Heart left ventricle (tissue), 16 donors: ENCODE measurements at regions not wholly inside any gene's neighbourhood (a gene's known extent, or its start where the extent isn't known, plus 50 kb on each side); places are given as distances from the start of the nearest gene placed in this dataset.

ENCODE experiments used
- ATAC-seq, 4 donors: fragments of 200-7000 bp; cut with Tn5 transposase; one replicate each; pipeline ENCODE4 v1.9.1; 2020 to 2022; ENCODE audit warnings: moderate library complexity in 4 of 4, mild to moderate bottlenecking in 3 of 4, moderate number of reproducible peaks in 1 of 4
- DNase-seq, 5 donors: peaks; one replicate each; pipeline ENCODE4 v3.0.0-alpha.2; 2020
- H3K27ac ChIP-seq, 12 donors: fragments of 200-600 bp; sonication (generic) in 4 of 12; one replicate each; pipeline versions ENCODE4 v1.5.0 to v1.8.0; 2016 to 2022; ENCODE audit warnings: mild to moderate bottlenecking in 2 of 12
- H3K27me3 ChIP-seq, 9 donors: fragments of 200-600 bp; sonication (generic) in 2 of 9; one replicate each; pipeline versions ENCODE4 v1.5.1 to v1.8.0; 2016 to 2022; ENCODE audit warnings: mild to moderate bottlenecking in 3 of 9
- H3K36me3 ChIP-seq, 9 donors: fragments of 200-600 bp; sonication (generic) in 2 of 9; one replicate each; pipeline versions ENCODE4 v1.5.0 to v1.8.0; 2018 to 2022; ENCODE audit warnings: mild to moderate bottlenecking in 2 of 9
- H3K4me1 ChIP-seq, 12 donors: fragments of 200-600 bp; sonication (generic) in 4 of 12; one replicate each; pipeline versions ENCODE4 v1.5.0 to v1.8.0; 2016 to 2022; ENCODE audit warnings: mild to moderate bottlenecking in 3 of 12
- H3K4me3 ChIP-seq, 12 donors: fragments of 200-600 bp; sonication (generic) in 4 of 12; one replicate each; pipeline versions ENCODE4 v1.5.0 to v1.8.0; 2017 to 2022; ENCODE audit warnings: mild to moderate bottlenecking in 9 of 12, moderate library complexity in 4 of 12
- H3K9me3 ChIP-seq, 12 donors: fragments of 200-600 bp; sonication (generic) in 4 of 12; one replicate each; pipeline versions ENCODE4 v1.5.0 to v1.8.0; 2016 to 2022; ENCODE audit warnings: mild to moderate bottlenecking in 1 of 12
- POLR2A ChIP-seq, 2 donors: fragments of 450-650 bp; IDR thresholded peaks; one replicate each; pipeline ENCODE4 v1.6.1; 2017; ENCODE audit warnings: antibody characterized with exemption in 2 of 2, mild to moderate bottlenecking in 2 of 2, moderate library complexity in 2 of 2
- WGBS, 4 donors: extraction: QIAGEN DNeasy Blood & Tissue Kit in 2 of 4; methylation state at CpG; one replicate each; pipeline versions ENCODE4 v1.1.5 to v1.1.7; 2013 to 2018; 5-methylcytosine and 5-hydroxymethylcytosine counted together
- intact Hi-C, 10 donors: fragments of 100-400 bp; cut with DNase I; formaldehyde crosslinking; loops; one replicate each; pipeline versions ENCODE4 v1.11.1 to v1.14.2; 2022
- TF ChIP-seq, protein P1 (sequence below), 12 donors: fragments of 200-600 bp; sonication (generic) in 4 of 12; IDR thresholded peaks; one replicate each; pipeline versions ENCODE4 v1.5.0 to v1.8.0; 2018 to 2022; ENCODE audit warnings: antibody characterized with exemption in 12 of 12, mild to moderate bottlenecking in 5 of 12
- donor health status: ischemic (EF 13 %, LVEDD 7.1; RV severe dilation, severe dysfunction).
- donor health status: healthy with polysubstance abuse.
- donor health status: DM: no; HTN: yes; CAD: no.
- donor health status: DM: no; HTN: no; CAD: no.
- donor health status: ischemic (EF 25% LVEDD 6.9; RV normal size, moderate dysfunction).
- donor health status: ischemic (EF 25% LVEDD 5.7; RV mildly dilated, moderate dysfunction).
- donor health status: healthy.
- donor health status: DM: yes; HTN: yes; CAD: no.
- donor health status: ischemic (EF 35%, LVEDD 5.7; RV mildly dilated, moderate dysfunction).
- donor health status: nonischemic (EF 11% LVEDD 7.7; RV severe dilation, severe dysfunction).
- donor health status: DM: yes; HTN: yes; CAD: no.
- donor health status: PGD.
- donor health status: ischemic (EF 29% LVEDD 5.4; RV normal size, mild dysfunction).
- donor health status: nonischemic (EF 23%, LVEDD 6.1; RV moderate dilation, normal function).

DNA sequence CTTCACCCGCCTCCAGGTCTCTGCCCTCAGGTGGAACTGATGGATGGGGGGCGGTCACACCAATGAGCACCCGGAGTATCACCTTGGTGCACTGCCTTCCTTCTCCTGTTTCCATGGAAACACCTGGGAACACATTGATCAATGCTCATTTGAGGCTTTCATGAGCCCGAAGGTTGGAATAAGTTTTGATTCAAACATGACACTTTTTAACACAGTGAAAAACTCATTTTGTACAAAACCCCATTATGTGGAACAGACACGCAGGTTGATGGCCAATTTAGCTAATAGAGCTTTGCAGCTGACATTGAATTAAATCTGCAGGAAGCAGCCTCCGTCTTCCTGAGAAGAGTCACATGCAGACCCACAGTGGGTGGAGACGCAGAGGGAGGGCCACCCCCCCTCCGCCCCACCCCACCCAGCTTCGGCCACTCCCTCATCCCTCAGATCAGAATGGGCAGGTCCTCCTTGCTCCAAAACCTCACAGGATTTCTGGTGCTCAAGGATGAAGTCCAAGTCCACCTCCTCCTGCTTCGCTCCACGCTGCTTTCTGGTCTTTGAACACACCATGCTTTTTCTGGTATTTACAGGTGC is 96.0 kb upstream of the MYCN start:
- no peak overlapping the region for H3K27ac ChIP-seq
- no peaks in the 10 kb centered on the region for H3K36me3 ChIP-seq
- peaks cover 0 to 3% (median 0%) of the 10 kb centered on the region in 12 donors for H3K4me1 ChIP-seq
- TF ChIP-seq POLR2A (IDR thresholded peaks at IDR 0.05), result no peak
- TF ChIP-seq, protein P1, sequence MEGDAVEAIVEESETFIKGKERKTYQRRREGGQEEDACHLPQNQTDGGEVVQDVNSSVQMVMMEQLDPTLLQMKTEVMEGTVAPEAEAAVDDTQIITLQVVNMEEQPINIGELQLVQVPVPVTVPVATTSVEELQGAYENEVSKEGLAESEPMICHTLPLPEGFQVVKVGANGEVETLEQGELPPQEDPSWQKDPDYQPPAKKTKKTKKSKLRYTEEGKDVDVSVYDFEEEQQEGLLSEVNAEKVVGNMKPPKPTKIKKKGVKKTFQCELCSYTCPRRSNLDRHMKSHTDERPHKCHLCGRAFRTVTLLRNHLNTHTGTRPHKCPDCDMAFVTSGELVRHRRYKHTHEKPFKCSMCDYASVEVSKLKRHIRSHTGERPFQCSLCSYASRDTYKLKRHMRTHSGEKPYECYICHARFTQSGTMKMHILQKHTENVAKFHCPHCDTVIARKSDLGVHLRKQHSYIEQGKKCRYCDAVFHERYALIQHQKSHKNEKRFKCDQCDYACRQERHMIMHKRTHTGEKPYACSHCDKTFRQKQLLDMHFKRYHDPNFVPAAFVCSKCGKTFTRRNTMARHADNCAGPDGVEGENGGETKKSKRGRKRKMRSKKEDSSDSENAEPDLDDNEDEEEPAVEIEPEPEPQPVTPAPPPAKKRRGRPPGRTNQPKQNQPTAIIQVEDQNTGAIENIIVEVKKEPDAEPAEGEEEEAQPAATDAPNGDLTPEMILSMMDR (IDR thresholded peaks at IDR 0.05), result no peak
- no peak overlapping the region for H3K4me3 ChIP-seq
- peaks cover 0 to 4% (median 0%) of the 10 kb centered on the region in 12 donors for H3K9me3 ChIP-seq
- no peaks in the 10 kb centered on the region for H3K27me3 ChIP-seq
- DNase-seq (no peak), ATAC-seq (no peak)
- intact Hi-C loops, result no loop called here
- 55 to 60% (median 59%) methylated on average over 10 to 11 of the region's 11 CpGs for WGBS, 4 donors

DNA sequence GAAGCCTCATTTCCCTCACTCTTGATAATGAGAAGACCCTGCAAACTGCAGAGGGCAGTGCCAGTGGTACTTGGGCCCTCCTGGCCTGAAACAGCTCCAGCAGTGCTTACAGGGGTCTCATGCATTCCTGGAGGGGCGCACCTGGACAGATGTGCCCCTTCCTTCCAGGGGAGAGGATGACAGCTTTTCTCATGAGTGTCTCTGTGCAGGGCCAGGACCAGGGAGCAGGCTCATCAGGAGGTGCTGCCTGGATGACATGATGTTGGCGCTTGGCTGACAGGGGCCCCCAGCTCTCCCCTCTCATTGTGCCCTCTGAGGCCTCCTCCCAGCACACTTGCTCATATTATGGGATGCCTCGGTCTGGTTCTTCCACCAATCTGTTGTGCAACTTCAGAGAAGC is 95.1 kb upstream of the MYCN start:
- Histone ChIP-seq H3K36me3 (no peaks in the 10 kb centered on the region), H3K9me3 (peaks cover 0 to 6% (median 0%) of the 10 kb centered on the region in 12 donors), H3K27ac (no peak overlapping the region), H3K4me3 (no peak overlapping the region), H3K27me3 (no peaks in the 10 kb centered on the region), H3K4me1 (peaks cover 0 to 3% (median 0%) of the 10 kb centered on the region in 12 donors)
- WGBS, 4 donors, result 87 to 97% (median 92%) methylated on average over 2 to 3 of the region's 3 CpGs
- intact Hi-C loops, result no loop called here
- ATAC-seq (no peak), DNase-seq (no peak)
- no peak for TF ChIP-seq POLR2A (IDR thresholded peaks at IDR 0.05)
- TF ChIP-seq, protein P1 (IDR thresholded peaks at IDR 0.05), result no peak

DNA sequence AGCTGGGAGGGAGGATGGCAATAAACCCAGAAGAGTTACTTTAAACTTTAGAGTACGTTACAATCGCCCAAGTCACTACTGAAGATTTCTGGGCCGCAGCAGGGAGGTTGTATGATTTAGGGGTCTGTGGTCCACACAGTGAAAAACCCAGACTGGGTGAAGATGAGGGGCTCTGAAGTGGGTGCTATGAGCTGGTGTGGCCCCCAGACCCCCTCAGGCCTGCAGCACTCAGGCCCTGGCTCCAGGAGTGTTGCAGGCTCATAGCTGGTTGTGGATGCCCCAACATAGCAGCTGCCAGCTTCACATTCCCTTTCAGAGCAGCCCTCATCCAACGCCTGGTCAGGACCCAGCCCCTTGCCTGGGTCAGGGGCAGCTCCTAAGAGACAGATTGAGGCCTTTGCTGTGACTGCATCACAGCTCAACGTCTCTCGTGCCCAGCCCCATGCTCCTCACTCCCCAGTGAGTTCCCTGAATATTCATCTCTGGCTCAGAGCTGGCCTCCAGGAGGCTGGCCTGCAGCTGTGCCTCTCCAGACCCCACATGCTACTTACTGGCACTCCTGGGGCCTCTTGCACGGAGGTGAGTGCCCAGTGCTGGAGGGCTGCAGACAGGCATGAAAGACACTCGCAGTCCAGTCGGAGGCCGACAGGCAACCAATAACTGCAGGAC is 94.5 kb upstream of the MYCN start:
- Histone ChIP-seq H3K36me3 (no peaks in the 10 kb centered on the region), H3K4me3 (no peak overlapping the region), H3K4me1 (peaks cover 0 to 3% (median 0%) of the 10 kb centered on the region in 12 donors), H3K27ac (no peak overlapping the region), H3K9me3 (peaks cover 0 to 6% (median 0%) of the 10 kb centered on the region in 12 donors), H3K27me3 (no peaks in the 10 kb centered on the region)
- TF ChIP-seq, protein P1 (IDR thresholded peaks at IDR 0.05), result no peak
- TF ChIP-seq POLR2A (IDR thresholded peaks at IDR 0.05), result no peak
- WGBS, 4 donors, result 87 to 95% (median 91%) methylated on average over 10 of the region's 10 CpGs
- DNase-seq, result no peak
- ATAC-seq, result no peak
- intact Hi-C loops, result no loop called here

DNA sequence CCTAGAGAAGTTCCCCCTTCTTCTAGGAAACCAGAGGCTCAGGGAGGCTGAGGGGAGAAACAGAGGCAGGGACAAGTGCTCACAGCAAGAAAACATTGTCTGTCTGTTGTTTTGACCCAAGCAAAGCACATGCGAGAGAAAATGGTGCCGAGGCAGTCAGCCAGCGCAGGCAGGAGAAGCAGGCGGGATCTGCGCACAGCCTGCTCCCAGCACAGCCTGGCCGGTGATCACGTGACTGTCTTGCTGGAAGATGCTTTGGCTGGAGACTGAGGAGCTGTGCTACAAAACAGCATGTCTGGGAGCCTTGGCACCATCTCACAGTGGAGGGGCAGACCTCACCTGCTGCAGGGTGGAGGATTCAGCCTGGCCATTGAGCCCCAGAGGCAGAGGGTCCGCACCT is 93.7 kb upstream of the MYCN start:
- TF ChIP-seq, protein P1 (IDR thresholded peaks at IDR 0.05), result no peak
- TF ChIP-seq POLR2A (IDR thresholded peaks at IDR 0.05), result no peak
- Histone ChIP-seq H3K4me1 (peaks cover 0 to 3% (median 0%) of the 10 kb centered on the region in 12 donors), H3K27ac (no peak overlapping the region), H3K9me3 (peaks cover 0 to 6% (median 0%) of the 10 kb centered on the region in 12 donors), H3K27me3 (no peaks in the 10 kb centered on the region), H3K4me3 (no peak overlapping the region), H3K36me3 (no peaks in the 10 kb centered on the region)
- WGBS, 4 donors, result 93 to 97% (median 96%) methylated on average over 5 to 8 of the region's 8 CpGs
- DNase-seq (no peak), ATAC-seq (no peak)
- intact Hi-C loops, result no loop called here
